Ascending aorta (tissue), 2 donors: ENCODE measurements at regions not wholly inside any gene's neighbourhood (a gene's known extent, or its start where the extent isn't known, plus 50 kb on each side); places are given as distances from the start of the nearest gene placed in this dataset.

ENCODE experiments used
- DNase-seq, 2 donors: peaks; one replicate each; pipeline ENCODE4 v3.0.0-alpha.2; 2019; ENCODE audit warnings: low spot score in 2 of 2
- H3K27ac ChIP-seq, 2 donors: fragments of 200-600 bp; sonication (generic); one replicate each; pipeline ENCODE4 v1.5.1; 2016 to 2017; ENCODE audit warnings: mild to moderate bottlenecking in 1 of 2
- H3K27me3 ChIP-seq: fragments of 200-600 bp; sonication (generic); one replicate; pipeline ENCODE4 v1.5.1; 2017
- H3K36me3 ChIP-seq, 2 donors: fragments of 200-600 bp; sonication (generic); one replicate each; pipeline ENCODE4 v1.5.1; 2016
- H3K4me1 ChIP-seq, 2 donors: fragments of 200-600 bp; sonication (generic); one replicate each; pipeline ENCODE4 v1.5.1; 2016 to 2017; ENCODE audit warnings: mild to moderate bottlenecking in 1 of 2
- H3K4me3 ChIP-seq, 2 donors: fragments of 200-600 bp; sonication (generic); one replicate each; pipeline ENCODE4 v1.5.1; 2016 to 2017; ENCODE audit warnings: mild to moderate bottlenecking in 1 of 2
- H3K9me3 ChIP-seq, 2 donors: fragments of 200-600 bp; sonication (generic); one replicate each; pipeline ENCODE4 v1.5.1; 2016
- CTCF ChIP-seq, 3 experiments: fragments of 200-600 bp in 2 of 3; fragments of 450-650 bp in 1 of 3; sonication (generic) in 2 of 3; IDR thresholded peaks; one replicate each; pipeline ENCODE4 v1.5.1; 2016 to 2019; ENCODE audit warnings: antibody characterized with exemption in 3 of 3, mild to moderate bottlenecking in 1 of 3, moderate library complexity in 1 of 3
- intact Hi-C: fragments of 100-400 bp; cut with DNase I; formaldehyde crosslinking; loops from one replicate; pipeline ENCODE4 v1.15.1; 2023

GRCh38 chr1:177705839-177706238, 264.0 kb downstream of the SEC16B start:
- intact Hi-C loops, result no loop called here
- H3K9me3 ChIP-seq, result no peaks in the 10 kb centered on the region
- H3K27ac ChIP-seq, result no peak overlapping the region
- no peaks in the 10 kb centered on the region for H3K27me3 ChIP-seq
- H3K36me3 ChIP-seq, result no peaks in the 10 kb centered on the region
- no peak for TF ChIP-seq CTCF (IDR thresholded peaks at IDR 0.05)
- no peak overlapping the region for H3K4me3 ChIP-seq
- no peak for DNase-seq
- no peaks in the 10 kb centered on the region for H3K4me1 ChIP-seq

DNA sequence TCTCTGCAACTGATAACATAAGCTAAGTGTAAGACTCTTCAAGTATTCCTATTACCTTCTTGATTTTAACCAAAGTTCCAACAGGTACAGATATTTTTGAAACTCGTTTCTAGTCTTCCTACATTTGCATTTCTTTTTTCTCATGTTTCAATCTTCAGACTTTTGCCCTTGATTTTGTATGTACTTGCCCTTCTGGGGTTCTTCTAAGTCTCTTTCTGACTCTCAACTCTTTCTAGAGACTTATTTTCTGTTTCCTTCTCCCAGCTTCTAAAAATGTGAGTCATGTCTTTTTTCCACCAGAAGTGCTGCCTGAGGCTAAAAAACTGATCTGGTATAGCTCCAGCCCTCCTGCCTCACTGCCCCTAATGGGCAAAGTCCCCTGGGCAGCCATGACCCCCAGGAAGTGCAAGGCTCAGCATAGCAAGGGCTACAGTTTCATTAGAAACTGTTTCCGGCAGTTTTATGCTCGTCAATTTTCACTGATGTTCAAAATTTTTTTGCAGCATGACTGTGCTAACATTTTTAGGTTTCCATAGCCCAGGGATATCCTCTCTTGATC, 265.9 kb downstream of the SEC16B start:
- H3K9me3 ChIP-seq, result no peaks in the 10 kb centered on the region
- DNase-seq, result no peak
- H3K4me3 ChIP-seq, result no peak overlapping the region
- intact Hi-C loops, result no loop called here
- H3K27me3 ChIP-seq, result no peaks in the 10 kb centered on the region
- TF ChIP-seq CTCF (IDR thresholded peaks at IDR 0.05), result no peak
- H3K27ac ChIP-seq, result no peak overlapping the region
- no peaks in the 10 kb centered on the region for H3K36me3 ChIP-seq
- H3K4me1 ChIP-seq, result no peaks in the 10 kb centered on the region

DNA sequence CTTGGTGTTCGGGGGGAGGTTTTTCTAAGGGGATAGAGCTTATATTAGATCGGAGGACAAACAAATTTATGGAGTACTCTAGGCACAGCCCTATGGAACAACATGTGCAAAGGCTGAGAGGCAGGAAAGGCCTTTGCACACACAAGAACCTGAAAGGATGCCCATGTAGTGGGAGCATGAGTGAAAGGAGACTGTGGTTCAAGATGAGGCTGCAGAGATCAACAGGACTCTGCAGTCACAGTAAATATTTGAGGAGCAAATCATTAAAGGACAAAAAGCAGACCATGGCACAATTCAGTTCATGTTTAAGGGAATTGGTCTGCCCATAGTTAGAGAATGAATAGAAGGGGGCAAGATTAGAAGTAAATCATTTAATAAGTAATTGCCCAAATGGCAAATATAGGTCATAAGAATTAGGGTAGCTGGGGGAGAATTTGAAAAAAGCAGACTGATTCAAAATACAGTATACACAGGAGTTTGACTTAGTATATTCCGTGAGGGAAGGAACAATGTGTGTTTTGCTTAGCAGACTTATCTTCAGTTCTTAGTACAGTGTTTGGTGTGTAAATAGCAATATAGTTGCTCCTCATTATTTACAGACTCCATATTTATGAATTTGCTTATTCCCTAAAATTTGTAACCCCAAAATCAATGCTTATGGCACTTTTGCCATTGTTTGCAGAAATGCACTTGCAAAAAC, 268.1 kb downstream of the SEC16B start:
- Histone ChIP-seq H3K4me1 (no peaks in the 10 kb centered on the region), H3K4me3 (no peak overlapping the region), H3K9me3 (no peaks in the 10 kb centered on the region), H3K27ac (no peak overlapping the region), H3K27me3 (no peaks in the 10 kb centered on the region), H3K36me3 (no peaks in the 10 kb centered on the region)
- TF ChIP-seq CTCF (IDR thresholded peaks at IDR 0.05), result no peak
- DNase-seq, result no peak
- intact Hi-C loops, result no loop called here

DNA sequence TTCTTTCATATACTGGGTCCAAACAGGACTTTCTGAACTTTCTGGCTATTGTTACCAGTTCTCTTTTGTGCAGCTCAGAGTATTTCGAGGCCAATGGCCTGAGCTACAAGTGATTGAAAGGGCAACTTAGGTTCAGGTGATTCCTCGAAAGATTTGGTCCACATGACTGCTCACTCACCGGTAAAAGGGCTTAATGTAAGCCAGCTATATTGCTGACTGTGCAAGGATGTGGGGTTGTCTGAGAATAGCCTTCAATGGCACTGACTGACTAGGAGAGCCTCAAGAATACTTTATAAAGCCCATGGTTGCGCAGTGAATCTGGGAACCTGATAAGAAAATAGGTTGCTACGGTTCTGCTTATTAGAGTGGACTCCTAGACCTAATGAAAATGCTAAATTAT, 269.0 kb downstream of the SEC16B start:
- H3K4me1 ChIP-seq, result no peaks in the 10 kb centered on the region
- intact Hi-C loops, result no loop called here
- no peaks in the 10 kb centered on the region for H3K27me3 ChIP-seq
- no peaks in the 10 kb centered on the region for H3K9me3 ChIP-seq
- TF ChIP-seq CTCF (IDR thresholded peaks at IDR 0.05), result no peak
- no peaks in the 10 kb centered on the region for H3K36me3 ChIP-seq
- DNase-seq, result no peak
- no peak overlapping the region for H3K4me3 ChIP-seq
- no peak overlapping the region for H3K27ac ChIP-seq

DNA sequence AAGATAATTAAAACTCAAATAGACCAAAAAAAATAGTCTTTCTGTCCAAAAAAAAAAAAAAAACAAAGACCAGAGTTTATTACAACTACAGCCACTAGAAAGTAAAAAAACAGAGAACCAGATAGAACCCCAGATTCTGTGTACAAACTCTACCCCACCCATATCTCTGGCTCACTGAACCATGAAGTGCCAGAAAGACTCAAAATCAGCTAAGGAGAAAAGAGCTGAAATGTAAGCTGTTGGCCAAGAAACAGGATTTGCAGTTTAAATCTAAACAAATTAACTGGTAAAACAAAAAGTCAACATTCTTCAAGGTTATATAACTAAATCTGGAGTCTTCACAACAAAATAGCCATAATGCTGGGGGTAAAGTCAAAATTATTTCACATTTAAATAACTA, 278.9 kb downstream of the SEC16B start:
- intact Hi-C loops, result no loop called here
- no peak for TF ChIP-seq CTCF (IDR thresholded peaks at IDR 0.05)
- H3K27ac ChIP-seq, result no peak overlapping the region
- no peak overlapping the region for H3K4me3 ChIP-seq
- H3K36me3 ChIP-seq, result no peaks in the 10 kb centered on the region
- DNase-seq, result no peak
- H3K27me3 ChIP-seq, result no peaks in the 10 kb centered on the region
- H3K4me1 ChIP-seq, result no peaks in the 10 kb centered on the region
- no peaks in the 10 kb centered on the region for H3K9me3 ChIP-seq
